Erythroblast (primary cell): ENCODE measurements at regions not wholly inside any gene's neighbourhood (a gene's known extent, or its start where the extent isn't known, plus 50 kb on each side); places are given as distances from the start of the nearest gene placed in this dataset.

ENCODE experiments used
- GATA1 ChIP-seq: IDR thresholded peaks from 2 replicates; pipeline ENCODE4 v1.6.1; 2011; ENCODE audit warnings: low read depth, mild to moderate bottlenecking, control low read depth, low read length, moderate library complexity
- POLR2A ChIP-seq: IDR thresholded peaks from 2 replicates; pipeline ENCODE4 v1.6.1; 2011; ENCODE audit warnings: mild to moderate bottlenecking, low read length

DNA sequence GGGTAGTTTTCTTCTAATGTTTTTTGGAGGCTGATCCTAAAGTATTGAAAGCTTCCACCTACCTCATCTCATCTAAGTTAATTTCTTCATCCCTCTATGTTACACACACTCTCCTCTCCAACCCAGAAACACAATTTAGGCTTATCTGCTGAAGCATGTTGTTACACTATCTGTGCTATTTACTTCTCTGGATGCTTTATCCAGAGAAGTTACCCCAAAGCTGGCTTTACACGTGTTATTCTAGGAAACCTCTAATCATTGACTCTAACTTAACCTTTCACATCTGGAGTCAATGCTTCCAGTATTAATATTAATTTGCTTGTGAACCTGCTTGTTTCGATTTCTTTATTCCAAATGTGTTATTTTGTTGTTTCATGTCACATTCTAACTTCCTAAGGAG lies 87.3 kb upstream of the NMU start:
- TF ChIP-seq POLR2A = no peak
- no peak for TF ChIP-seq GATA1
